ENCODE measurements at regions not wholly inside any gene's neighbourhood (a gene's known extent, or its start where the extent isn't known, plus 50 kb on each side); places are given as distances from the start of the nearest gene placed in this dataset.

- TF ChIP-seq CTCF (conservative IDR thresholded peaks at IDR 0.05; ENCODE audit: low read length) (no peak), EZH2phosphoT487 (IDR thresholded peaks at IDR 0.05; ENCODE audit: borderline replicate concordance) (no peak)
These were observed 555.9 kb downstream of the DIAPH3 start for GRCh38 chr13:59607780-59608233.
